ENCODE measurements at regions not wholly inside any gene's neighbourhood (a gene's known extent, or its start where the extent isn't known, plus 50 kb on each side); places are given as distances from the start of the nearest gene placed in this dataset.

GRCh38 chr3:178483704-178484103 is 52.5 kb upstream of the KCNMB2 start:
- TF ChIP-seq CTCF (IDR thresholded peaks at IDR 0.05) = no peak
- DNase-seq (ENCODE audit: extremely low spot score, unreplicated experiment) = no peak
- Mint-ChIP-seq H3K4me1 (ENCODE audit: unreplicated experiment) (peaks cover 2% of the 10 kb centered on the region), H3K4me3 (ENCODE audit: unreplicated experiment) (no peak overlapping the region), H3K9me3 (ENCODE audit: unreplicated experiment) (no peaks in the 10 kb centered on the region), H3K27me3 (ENCODE audit: unreplicated experiment) (peaks cover 25% of the 10 kb centered on the region), H3K36me3 (ENCODE audit: unreplicated experiment) (no peaks in the 10 kb centered on the region), H3K27ac (ENCODE audit: unreplicated experiment) (no peak overlapping the region)

GRCh38 chr3:178485756-178486155 is 50.5 kb upstream of the KCNMB2 start:
- peaks cover 2% of the 10 kb centered on the region for H3K4me1 Mint-ChIP-seq (ENCODE audit: unreplicated experiment)
- TF ChIP-seq CTCF (IDR thresholded peaks at IDR 0.05) = no peak
- no peak overlapping the region for H3K4me3 Mint-ChIP-seq (ENCODE audit: unreplicated experiment)
- no peaks in the 10 kb centered on the region for H3K9me3 Mint-ChIP-seq (ENCODE audit: unreplicated experiment)
- H3K27ac Mint-ChIP-seq (ENCODE audit: unreplicated experiment) = no peak overlapping the region
- H3K36me3 Mint-ChIP-seq (ENCODE audit: unreplicated experiment) = no peaks in the 10 kb centered on the region
- H3K27me3 Mint-ChIP-seq (ENCODE audit: unreplicated experiment) = peaks cover 28% of the 10 kb centered on the region
- DNase-seq (ENCODE audit: extremely low spot score, unreplicated experiment) = no peak
